Liver (tissue), 3 donors: ENCODE measurements at regions not wholly inside any gene's neighbourhood (a gene's known extent, or its start where the extent isn't known, plus 50 kb on each side); places are given as distances from the start of the nearest gene placed in this dataset.
"Not testable (repeated sequence)": the region's sequence is repeated elsewhere in the genome, so short reads cannot be mapped to it uniquely, and the experiment has no call there.

ENCODE experiments used
- FOXA1 ChIP-seq: IDR thresholded peaks from 2 replicates; pipeline ENCODE4 v1.6.1; 2016; ENCODE audit warnings: antibody characterized with exemption
- RAD21 ChIP-seq, 2 donors: IDR thresholded peaks; 2 replicates each; pipeline ENCODE4 v1.6.1; 2016; ENCODE audit warnings: antibody characterized with exemption in 2 of 2, mild to moderate bottlenecking in 2 of 2
- TF ChIP-seq, protein P1 (sequence below): fragments of 150-350 bp; IDR thresholded peaks from 2 replicates; pipeline ENCODE4 v1.5.1; 2017; ENCODE audit warnings: improper control_type of control experiment, low read depth, low read length; ENCODE audit not compliant: missing input control
- donor health status: healthy.
- donor health status: healthy.

DNA sequence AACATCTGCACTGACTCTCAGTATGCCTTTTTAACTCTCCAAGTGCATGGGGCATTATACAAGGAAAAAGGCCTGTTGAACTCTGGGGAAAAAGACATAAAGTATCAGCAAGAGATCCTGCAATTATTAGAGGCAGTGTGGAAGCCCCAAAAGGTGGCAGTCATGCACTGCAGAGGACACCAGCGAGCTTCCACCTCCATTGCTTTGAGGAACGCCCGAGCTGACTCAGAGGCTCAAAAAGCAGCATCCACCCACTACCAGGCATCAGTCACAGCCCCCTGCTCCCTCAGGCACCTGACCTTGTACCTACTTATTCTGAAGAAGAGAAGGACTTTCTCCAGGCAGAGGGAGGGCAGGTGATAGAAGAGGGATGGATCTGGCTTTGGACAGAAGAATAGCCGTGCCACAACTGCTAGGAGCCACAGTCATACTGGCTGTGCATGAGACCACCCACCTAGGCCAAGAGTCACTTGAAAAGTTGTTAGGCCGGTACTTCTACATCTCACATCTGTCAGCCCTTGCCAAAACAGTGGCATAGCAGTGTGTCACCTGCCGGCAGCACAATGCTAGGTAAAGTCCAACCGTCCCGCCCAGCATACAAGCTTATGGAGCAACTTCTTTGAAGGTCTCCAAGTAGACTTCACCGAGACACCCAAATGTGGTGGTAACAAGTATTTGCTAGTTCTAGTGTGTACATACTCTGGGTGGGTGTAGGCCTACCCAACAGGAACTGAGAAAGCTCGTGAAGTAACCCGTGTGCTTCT lies 439.1 kb upstream of the CA10 start:
- TF ChIP-seq, protein P1, sequence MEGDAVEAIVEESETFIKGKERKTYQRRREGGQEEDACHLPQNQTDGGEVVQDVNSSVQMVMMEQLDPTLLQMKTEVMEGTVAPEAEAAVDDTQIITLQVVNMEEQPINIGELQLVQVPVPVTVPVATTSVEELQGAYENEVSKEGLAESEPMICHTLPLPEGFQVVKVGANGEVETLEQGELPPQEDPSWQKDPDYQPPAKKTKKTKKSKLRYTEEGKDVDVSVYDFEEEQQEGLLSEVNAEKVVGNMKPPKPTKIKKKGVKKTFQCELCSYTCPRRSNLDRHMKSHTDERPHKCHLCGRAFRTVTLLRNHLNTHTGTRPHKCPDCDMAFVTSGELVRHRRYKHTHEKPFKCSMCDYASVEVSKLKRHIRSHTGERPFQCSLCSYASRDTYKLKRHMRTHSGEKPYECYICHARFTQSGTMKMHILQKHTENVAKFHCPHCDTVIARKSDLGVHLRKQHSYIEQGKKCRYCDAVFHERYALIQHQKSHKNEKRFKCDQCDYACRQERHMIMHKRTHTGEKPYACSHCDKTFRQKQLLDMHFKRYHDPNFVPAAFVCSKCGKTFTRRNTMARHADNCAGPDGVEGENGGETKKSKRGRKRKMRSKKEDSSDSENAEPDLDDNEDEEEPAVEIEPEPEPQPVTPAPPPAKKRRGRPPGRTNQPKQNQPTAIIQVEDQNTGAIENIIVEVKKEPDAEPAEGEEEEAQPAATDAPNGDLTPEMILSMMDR: not testable (repeated sequence)
- TF ChIP-seq RAD21 (IDR thresholded peaks at IDR 0.05): peak; percentile 30 to 52
- not testable (repeated sequence) for TF ChIP-seq FOXA1
